ENCODE measurements at regions not wholly inside any gene's neighbourhood (a gene's known extent, or its start where the extent isn't known, plus 50 kb on each side); places are given as distances from the start of the nearest gene placed in this dataset.

DNA sequence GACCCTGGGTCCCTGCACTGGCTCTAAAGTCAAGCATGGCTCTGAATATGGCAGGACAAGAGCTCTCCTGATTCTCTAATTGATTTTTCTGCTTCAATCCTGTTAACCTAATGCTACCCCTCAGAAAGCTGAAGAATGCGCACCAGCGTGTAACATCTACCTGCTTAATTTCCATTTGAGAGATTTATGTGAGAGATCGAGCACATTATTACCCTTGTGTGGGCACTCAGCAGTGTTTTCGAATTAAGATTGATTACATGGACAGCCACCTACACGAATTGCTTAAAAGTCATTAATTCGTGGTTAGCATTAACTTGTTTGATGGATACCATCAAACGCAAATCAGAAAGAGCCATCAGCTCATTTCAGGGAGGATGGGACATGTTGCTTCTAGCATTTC is 88.7 kb upstream of the PLPP4 start:
- no peaks in the 10 kb centered on the region for H3K27me3 Mint-ChIP-seq
- ATAC-seq = no peak
- H3K27ac Mint-ChIP-seq = no peak overlapping the region
- peaks cover under 1% of the 10 kb centered on the region for H3K9me3 Mint-ChIP-seq
- no peak overlapping the region for H3K4me3 Mint-ChIP-seq
- no peaks in the 10 kb centered on the region for H3K4me1 Mint-ChIP-seq
- H3K36me3 Mint-ChIP-seq = no peaks in the 10 kb centered on the region

DNA sequence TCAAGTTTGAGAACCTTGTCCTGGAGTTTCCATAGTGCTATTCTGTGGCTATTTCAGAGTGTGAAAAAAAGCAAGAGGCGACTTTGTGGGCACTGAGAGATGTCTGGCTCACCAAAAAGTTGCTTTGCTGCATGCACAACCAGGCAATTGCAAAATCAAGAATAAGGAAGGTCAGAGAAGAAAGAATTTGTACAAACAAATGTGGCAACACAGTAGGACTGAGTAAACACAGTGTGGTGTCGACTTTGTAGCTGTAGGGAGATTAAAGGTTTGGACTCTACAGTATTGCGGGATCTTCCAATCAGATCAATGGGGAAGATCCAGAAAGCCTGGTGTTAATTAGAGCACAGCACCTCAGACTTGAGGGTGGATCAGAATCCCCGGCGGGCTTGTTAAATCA is 88.1 kb upstream of the PLPP4 start:
- ATAC-seq = no peak
- Mint-ChIP-seq H3K36me3 (no peaks in the 10 kb centered on the region), H3K9me3 (no peaks in the 10 kb centered on the region), H3K27ac (no peak overlapping the region), H3K27me3 (no peaks in the 10 kb centered on the region), H3K4me1 (no peaks in the 10 kb centered on the region), H3K4me3 (no peak overlapping the region)

- H3K9me3 Mint-ChIP-seq = no peaks in the 10 kb centered on the region
- no peak for ATAC-seq
- H3K27me3 Mint-ChIP-seq = no peaks in the 10 kb centered on the region
- H3K36me3 Mint-ChIP-seq = no peaks in the 10 kb centered on the region
- H3K4me3 Mint-ChIP-seq = no peak overlapping the region
- no peak overlapping the region for H3K27ac Mint-ChIP-seq
- H3K4me1 Mint-ChIP-seq = no peaks in the 10 kb centered on the region
Observed at GRCh38 chr10:120369856-120370276, 87.2 kb upstream of the PLPP4 start.

GRCh38 chr10:120371856-120372255 is 85.2 kb upstream of the PLPP4 start:
- H3K4me3 Mint-ChIP-seq = no peak overlapping the region
- ATAC-seq = no peak
- no peaks in the 10 kb centered on the region for H3K36me3 Mint-ChIP-seq
- no peaks in the 10 kb centered on the region for H3K9me3 Mint-ChIP-seq
- no peak overlapping the region for H3K27ac Mint-ChIP-seq
- H3K27me3 Mint-ChIP-seq = no peaks in the 10 kb centered on the region
- no peaks in the 10 kb centered on the region for H3K4me1 Mint-ChIP-seq

DNA sequence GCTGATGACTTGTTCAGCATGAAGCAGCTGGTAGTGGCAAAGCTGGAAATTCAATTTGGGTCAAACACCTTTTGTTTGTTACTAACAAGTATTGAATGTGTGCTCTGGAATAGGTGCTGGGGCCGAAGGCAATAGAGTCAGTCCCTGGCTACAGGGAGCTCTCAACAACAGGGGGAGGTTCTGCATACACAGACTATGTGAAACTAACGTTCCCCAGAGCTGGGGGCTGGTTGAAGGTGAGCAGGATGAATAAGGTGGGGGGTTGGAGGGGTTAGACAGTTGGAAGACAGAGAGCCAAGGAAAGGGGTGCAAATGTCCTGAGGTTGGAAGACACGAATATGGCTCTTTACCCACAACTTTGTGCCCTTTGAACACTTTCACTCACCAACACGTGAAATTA is 84.1 kb upstream of the PLPP4 start:
- Mint-ChIP-seq H3K4me3 (no peak overlapping the region), H3K36me3 (no peaks in the 10 kb centered on the region), H3K9me3 (no peaks in the 10 kb centered on the region), H3K4me1 (no peaks in the 10 kb centered on the region), H3K27me3 (no peaks in the 10 kb centered on the region), H3K27ac (no peak overlapping the region)
- no peak for ATAC-seq

DNA sequence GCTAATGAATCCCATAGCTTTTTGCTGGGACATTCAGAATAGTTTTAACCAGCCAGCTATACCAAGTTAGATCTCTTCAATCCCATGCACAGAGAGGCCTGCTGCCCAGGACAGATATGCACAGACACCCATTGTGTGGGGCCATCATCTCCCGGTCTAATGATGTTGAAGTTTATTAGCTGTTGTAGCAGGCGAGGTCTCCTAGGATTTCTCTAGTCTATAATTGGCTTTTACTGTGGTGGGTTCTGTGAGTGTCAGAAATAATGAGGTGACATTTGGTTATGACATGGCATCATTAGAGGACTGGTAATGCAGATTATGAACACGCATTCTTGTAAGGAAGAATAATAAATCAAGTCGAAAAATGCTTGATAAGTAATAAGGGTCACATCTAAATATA is 81.4 kb upstream of the PLPP4 start:
- Mint-ChIP-seq H3K27ac (no peak overlapping the region), H3K36me3 (no peaks in the 10 kb centered on the region), H3K4me3 (no peak overlapping the region), H3K4me1 (no peaks in the 10 kb centered on the region), H3K27me3 (no peaks in the 10 kb centered on the region), H3K9me3 (no peaks in the 10 kb centered on the region)
- ATAC-seq = no peak

DNA sequence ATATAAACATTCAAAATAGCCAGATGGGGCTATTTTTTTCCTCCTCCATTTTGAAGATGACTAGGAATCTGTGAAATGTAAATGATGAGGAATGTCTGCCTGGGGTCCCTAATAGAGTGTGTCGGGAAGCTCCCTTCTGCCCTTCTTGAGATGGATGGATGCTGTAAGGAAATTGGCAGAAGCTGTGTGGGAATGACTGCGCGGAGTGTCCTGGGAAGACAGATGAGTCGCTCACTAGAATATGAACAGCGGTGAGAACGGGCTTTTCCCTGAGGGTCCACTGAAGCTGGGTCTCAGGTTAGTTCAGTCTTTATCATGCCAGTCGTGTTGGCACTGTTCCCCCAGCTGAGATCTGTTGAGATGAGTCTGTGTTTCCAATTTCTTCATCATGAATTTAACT is 75.1 kb upstream of the PLPP4 start:
- H3K4me1 Mint-ChIP-seq = no peaks in the 10 kb centered on the region
- no peak overlapping the region for H3K27ac Mint-ChIP-seq
- H3K27me3 Mint-ChIP-seq = no peaks in the 10 kb centered on the region
- ATAC-seq = no peak
- no peaks in the 10 kb centered on the region for H3K36me3 Mint-ChIP-seq
- no peaks in the 10 kb centered on the region for H3K9me3 Mint-ChIP-seq
- no peak overlapping the region for H3K4me3 Mint-ChIP-seq

DNA sequence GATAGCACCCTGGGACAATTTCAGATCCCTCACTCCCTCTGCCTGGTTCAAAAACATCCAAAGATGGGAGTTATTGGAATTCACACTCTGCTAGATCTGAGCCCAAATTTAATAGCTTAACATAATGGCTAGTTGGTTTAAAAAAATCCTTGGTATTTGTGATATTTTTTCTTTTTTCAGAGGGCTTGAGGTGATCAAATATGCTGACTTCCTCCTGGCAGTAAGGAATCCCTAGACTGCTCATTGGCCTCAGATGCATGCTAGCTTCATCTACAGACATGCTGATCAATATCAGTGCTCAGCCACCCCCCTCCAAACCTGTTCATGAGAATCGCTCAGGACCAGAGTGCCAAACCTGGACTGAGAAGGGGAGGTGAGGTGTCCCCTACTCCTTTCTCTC is 74.7 kb upstream of the PLPP4 start:
- ATAC-seq = no peak
- H3K4me1 Mint-ChIP-seq = no peaks in the 10 kb centered on the region
- H3K9me3 Mint-ChIP-seq = no peaks in the 10 kb centered on the region
- no peaks in the 10 kb centered on the region for H3K27me3 Mint-ChIP-seq
- no peaks in the 10 kb centered on the region for H3K36me3 Mint-ChIP-seq
- no peak overlapping the region for H3K4me3 Mint-ChIP-seq
- no peak overlapping the region for H3K27ac Mint-ChIP-seq

DNA sequence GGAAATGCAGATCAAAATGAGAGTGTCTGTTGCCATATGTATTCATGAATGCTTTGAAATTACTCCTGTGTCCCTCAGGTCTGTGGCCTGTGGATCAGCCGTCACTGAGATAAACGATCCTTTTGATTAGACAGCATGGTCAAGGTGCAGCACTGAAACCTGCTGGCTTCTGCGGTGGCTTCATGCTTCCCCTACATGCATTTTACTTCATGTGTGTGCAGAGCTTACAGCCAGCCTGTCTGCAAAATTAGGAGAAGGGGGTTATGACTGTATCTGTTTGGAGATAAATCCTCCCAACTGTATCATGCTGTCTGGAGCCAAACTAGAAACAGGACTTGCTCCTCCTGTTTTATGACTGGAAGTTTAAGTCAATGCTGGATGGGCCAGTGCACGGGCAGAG is 71.0 kb upstream of the PLPP4 start:
- Mint-ChIP-seq H3K36me3 (no peaks in the 10 kb centered on the region), H3K9me3 (no peaks in the 10 kb centered on the region), H3K27ac (no peak overlapping the region), H3K27me3 (no peaks in the 10 kb centered on the region), H3K4me1 (no peaks in the 10 kb centered on the region), H3K4me3 (no peak overlapping the region)
- ATAC-seq = no peak

GRCh38 chr10:120386896-120387295 is 70.1 kb upstream of the PLPP4 start:
- H3K27me3 Mint-ChIP-seq = no peaks in the 10 kb centered on the region
- H3K9me3 Mint-ChIP-seq = no peaks in the 10 kb centered on the region

GRCh38 chr10:120387326-120387725 is 69.7 kb upstream of the PLPP4 start:
- Mint-ChIP-seq H3K9me3 (no peaks in the 10 kb centered on the region), H3K36me3 (no peaks in the 10 kb centered on the region), H3K27me3 (no peaks in the 10 kb centered on the region), H3K4me1 (no peaks in the 10 kb centered on the region), H3K4me3 (no peak overlapping the region), H3K27ac (no peak overlapping the region)
- ATAC-seq = no peak

More at GRCh38 chr10:120386896-120387295, 70.1 kb upstream of the PLPP4 start:
- Mint-ChIP-seq H3K27ac (no peak overlapping the region), H3K4me1 (no peaks in the 10 kb centered on the region), H3K36me3 (no peaks in the 10 kb centered on the region), H3K4me3 (no peak overlapping the region)
- ATAC-seq = no peak

GRCh38 chr10:120392245-120392644 is 64.8 kb upstream of the PLPP4 start:
- H3K4me1 Mint-ChIP-seq = no peaks in the 10 kb centered on the region

DNA sequence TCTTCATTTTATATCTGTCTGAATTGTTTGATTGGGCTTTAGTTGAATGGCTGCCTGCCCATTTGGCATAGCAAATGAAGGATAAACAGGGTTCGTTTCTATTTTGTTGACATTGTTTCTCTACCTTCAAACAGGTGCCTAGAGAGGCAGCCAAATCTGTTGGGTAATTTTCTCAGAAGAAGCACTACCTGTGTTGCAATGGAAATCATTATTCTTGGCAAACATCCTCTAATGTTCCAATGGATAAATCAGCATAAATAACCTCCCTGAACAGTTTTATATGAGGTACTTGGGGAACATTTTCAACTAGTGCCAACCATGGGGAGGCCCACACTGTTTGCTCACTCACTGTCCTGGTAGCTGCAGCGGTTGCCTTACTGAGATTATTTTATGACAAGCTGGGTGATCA is 64.4 kb upstream of the PLPP4 start:
- H3K9me3 Mint-ChIP-seq = no peaks in the 10 kb centered on the region
- H3K4me3 Mint-ChIP-seq = no peak overlapping the region
- no peaks in the 10 kb centered on the region for H3K4me1 Mint-ChIP-seq
- no peaks in the 10 kb centered on the region for H3K36me3 Mint-ChIP-seq
- no peak overlapping the region for H3K27ac Mint-ChIP-seq
- peaks cover 20% of the 10 kb centered on the region for H3K27me3 Mint-ChIP-seq
- no peak for ATAC-seq

More at GRCh38 chr10:120392245-120392644, 64.8 kb upstream of the PLPP4 start:
- peak; percentile 27 for ATAC-seq
- Mint-ChIP-seq H3K27me3 (peaks cover 20% of the 10 kb centered on the region), H3K27ac (no peak overlapping the region), H3K4me3 (no peak overlapping the region), H3K9me3 (no peaks in the 10 kb centered on the region), H3K36me3 (no peaks in the 10 kb centered on the region)

DNA sequence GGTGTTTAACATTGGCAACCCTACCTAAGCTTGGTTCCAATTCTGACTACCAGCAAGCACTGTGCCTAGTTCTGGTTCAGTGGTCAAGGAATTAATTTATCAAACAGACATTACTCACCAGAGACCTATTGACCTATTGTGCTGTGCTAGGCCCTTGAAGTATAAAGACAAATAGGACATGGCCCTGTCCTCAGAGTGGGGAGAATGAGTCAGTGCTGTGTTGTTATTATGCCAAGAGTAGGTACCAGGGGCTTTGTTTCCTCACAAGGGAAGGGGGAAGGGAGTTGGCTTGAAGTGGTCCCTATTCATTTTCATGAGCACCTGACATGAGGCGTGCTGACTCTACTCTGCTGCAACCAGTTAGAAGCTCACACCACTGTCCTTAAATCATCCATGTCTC is 62.6 kb upstream of the PLPP4 start:
- no peak overlapping the region for H3K4me3 Mint-ChIP-seq
- no peak overlapping the region for H3K27ac Mint-ChIP-seq
- no peak for ATAC-seq
- H3K9me3 Mint-ChIP-seq = peaks cover 4% of the 10 kb centered on the region
- peaks cover 20% of the 10 kb centered on the region for H3K27me3 Mint-ChIP-seq
- no peaks in the 10 kb centered on the region for H3K36me3 Mint-ChIP-seq
- H3K4me1 Mint-ChIP-seq = no peaks in the 10 kb centered on the region

DNA sequence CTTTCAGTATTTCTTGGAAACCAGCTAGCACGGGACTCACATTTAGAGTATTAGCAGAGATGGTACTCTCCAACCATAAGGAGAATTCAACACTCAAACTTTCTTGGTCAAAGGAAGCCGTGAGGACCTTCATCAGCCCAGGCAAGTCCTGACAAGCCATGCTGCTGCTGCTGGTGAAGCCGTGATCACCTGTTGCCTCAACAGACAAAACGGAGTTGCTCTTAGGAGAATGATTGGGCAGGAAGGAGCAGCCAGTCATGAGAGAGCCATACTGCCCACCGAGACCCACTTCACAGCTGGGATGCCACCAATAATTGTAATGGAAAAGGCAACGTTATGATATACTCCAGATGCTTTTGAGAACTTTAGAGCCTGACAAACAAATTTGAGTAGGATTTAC is 60.8 kb upstream of the PLPP4 start:
- H3K27ac Mint-ChIP-seq = no peak overlapping the region
- H3K4me3 Mint-ChIP-seq = no peak overlapping the region
- no peaks in the 10 kb centered on the region for H3K4me1 Mint-ChIP-seq
- H3K27me3 Mint-ChIP-seq = peaks cover 20% of the 10 kb centered on the region
- ATAC-seq = no peak
- peaks cover 4% of the 10 kb centered on the region for H3K9me3 Mint-ChIP-seq
- H3K36me3 Mint-ChIP-seq = no peaks in the 10 kb centered on the region

DNA sequence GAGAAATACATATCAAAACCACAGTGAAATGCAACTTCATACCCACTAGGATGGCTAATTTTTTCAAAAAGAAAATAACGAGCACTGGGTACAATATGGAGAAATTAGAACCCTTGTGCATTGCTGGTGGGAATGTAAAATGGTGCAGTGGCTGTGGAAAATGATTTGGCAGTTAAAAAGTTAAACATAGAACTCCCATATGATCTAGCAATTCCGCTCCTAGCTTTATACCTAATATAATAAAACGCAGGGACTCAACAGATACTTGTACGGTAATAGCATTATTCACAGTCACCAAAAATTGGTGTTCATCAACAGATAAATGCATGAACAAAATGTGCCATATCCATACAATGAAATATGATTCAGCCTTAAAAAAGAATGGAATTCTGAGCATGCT is 58.8 kb upstream of the PLPP4 start:
- H3K9me3 Mint-ChIP-seq = peaks cover 4% of the 10 kb centered on the region
- no peak for ATAC-seq
- no peaks in the 10 kb centered on the region for H3K36me3 Mint-ChIP-seq
- no peak overlapping the region for H3K27ac Mint-ChIP-seq
- no peak overlapping the region for H3K4me3 Mint-ChIP-seq
- H3K4me1 Mint-ChIP-seq = no peaks in the 10 kb centered on the region
- peaks cover 16% of the 10 kb centered on the region for H3K27me3 Mint-ChIP-seq

DNA sequence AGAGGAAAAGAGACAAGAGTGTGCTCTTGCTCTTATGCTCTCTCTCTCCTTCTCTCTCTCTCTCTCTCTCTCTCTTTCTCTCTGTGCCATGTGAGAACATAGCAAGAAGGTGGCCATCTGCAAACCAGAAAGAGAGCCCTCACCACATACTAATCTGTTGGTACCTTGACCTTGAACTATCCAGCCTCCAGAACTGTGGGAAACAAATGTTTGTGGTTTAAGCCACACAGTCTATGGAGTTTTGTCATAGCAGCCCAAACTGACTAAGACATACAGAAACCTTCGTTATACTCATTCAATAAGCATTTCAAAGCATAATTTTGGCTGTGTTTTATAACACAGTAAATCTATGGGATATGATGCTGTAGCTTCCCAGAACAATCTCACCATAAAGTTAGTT is 56.4 kb upstream of the PLPP4 start:
- H3K27me3 Mint-ChIP-seq = peaks cover 7% of the 10 kb centered on the region
- no peaks in the 10 kb centered on the region for H3K4me1 Mint-ChIP-seq
- ATAC-seq = no peak
- H3K9me3 Mint-ChIP-seq = peaks cover 8% of the 10 kb centered on the region
- no peaks in the 10 kb centered on the region for H3K36me3 Mint-ChIP-seq
- no peak overlapping the region for H3K27ac Mint-ChIP-seq
- no peak overlapping the region for H3K4me3 Mint-ChIP-seq

All from stimulated activated memory B cell treated with anti-CD40 and anti-IgM and Interleukin-4, amounts not matched to agents 10 μg/mL and 1 μg/mL and 100 μg/mL, for 72 hours (primary cell).